ENCODE measurements at regions not wholly inside any gene's neighbourhood (a gene's known extent, or its start where the extent isn't known, plus 50 kb on each side); places are given as distances from the start of the nearest gene placed in this dataset.

DNA sequence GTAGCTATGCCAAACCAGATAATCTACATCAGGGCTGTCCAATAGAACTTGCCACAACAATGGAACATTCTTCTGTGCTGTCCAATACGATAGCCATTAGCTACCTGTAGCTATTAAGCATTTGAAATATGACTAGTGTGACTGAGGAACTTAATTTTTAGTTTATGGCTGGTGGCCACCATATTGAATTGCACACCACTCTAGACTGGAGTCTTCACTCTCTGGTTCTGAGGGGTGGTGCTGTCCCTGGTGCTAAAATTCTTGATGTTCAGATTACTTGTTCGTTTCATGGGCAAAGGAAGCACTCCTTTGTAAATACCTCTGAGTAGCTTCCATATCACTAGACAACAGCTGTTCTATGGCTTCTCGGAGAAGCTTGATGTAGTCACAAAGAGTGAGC, 296.6 kb downstream of the NPIPA8 start:
- CTCF ChIA-PET (ENCODE audit: unreplicated experiment): no interaction called here
- intact Hi-C loops (cut with micrococcal nuclease; ENCODE audit: unreplicated experiment): no loop called here
- Histone ChIP-seq H3K36me3 (ENCODE audit: insufficient read depth, low read length) (no peaks in the 10 kb centered on the region), H3K9me3 (ENCODE audit: low read length) (no peaks in the 10 kb centered on the region), H3K79me2 (ENCODE audit: insufficient read depth, low read depth, low read length) (no peaks in the 10 kb centered on the region), H2AFZ (ENCODE audit: low read length) (no peak overlapping the region), H3K27ac (ENCODE audit: low read depth, low read length, poor library complexity, severe bottlenecking) (no peak overlapping the region), H4K20me1 (ENCODE audit: insufficient read depth, low read length) (no peaks in the 10 kb centered on the region), H3K4me1 (ENCODE audit: insufficient read depth, low read length, poor library complexity, severe bottlenecking) (no peaks in the 10 kb centered on the region), H3K4me3 (ENCODE audit: low read depth, low read length, poor library complexity, severe bottlenecking) (no peak overlapping the region), H3K4me2 (ENCODE audit: low read length) (no peak overlapping the region), H3K9me2 (ENCODE audit: insufficient read depth, low read length) (no peaks in the 10 kb centered on the region)
- POLR2A ChIA-PET: interaction anchor here (1.2 kb wide), 1 partner anchor 11 kb away, joined by 4 read pairs; no protein-coding TSS in a partner anchor
- DNase-seq (ENCODE audit: low spot score): no peak
- TF ChIP-seq EZH2phosphoT487 (IDR thresholded peaks at IDR 0.05; ENCODE audit: borderline replicate concordance, low read depth, low read length) (no peak), CTCF (conservative IDR thresholded peaks at IDR 0.05; ENCODE audit: low read length) (no peak)
- BruUV-seq (replicated peaks): no TSS peak

GRCh38 chr16:18037051-18037450, 299.5 kb downstream of the NPIPA8 start:
- H3K4me1 ChIP-seq (ENCODE audit: insufficient read depth, low read length, poor library complexity, severe bottlenecking): no peaks in the 10 kb centered on the region
- ChIA-PET CTCF (ENCODE audit: unreplicated experiment) (no interaction called here), POLR2A (no interaction called here)
- H3K4me3 ChIP-seq (ENCODE audit: low read depth, low read length, poor library complexity, severe bottlenecking): no peak overlapping the region
- no peaks in the 10 kb centered on the region for H3K36me3 ChIP-seq (ENCODE audit: insufficient read depth, low read length)
- H2AFZ ChIP-seq (ENCODE audit: low read length): no peak overlapping the region
- no peak overlapping the region for H3K27ac ChIP-seq (ENCODE audit: low read depth, low read length, poor library complexity, severe bottlenecking)
- intact Hi-C loops (cut with micrococcal nuclease; ENCODE audit: unreplicated experiment): no loop called here
- H3K79me2 ChIP-seq (ENCODE audit: insufficient read depth, low read depth, low read length): no peaks in the 10 kb centered on the region
- TF ChIP-seq EZH2phosphoT487 (IDR thresholded peaks at IDR 0.05; ENCODE audit: borderline replicate concordance, low read depth, low read length) (no peak), CTCF (conservative IDR thresholded peaks at IDR 0.05; ENCODE audit: low read length) (no peak)
- no TSS peak for BruUV-seq (replicated peaks)
- H4K20me1 ChIP-seq (ENCODE audit: insufficient read depth, low read length): no peaks in the 10 kb centered on the region
- no peak for DNase-seq (ENCODE audit: low spot score)
- H3K9me2 ChIP-seq (ENCODE audit: insufficient read depth, low read length): no peaks in the 10 kb centered on the region
- no peaks in the 10 kb centered on the region for H3K9me3 ChIP-seq (ENCODE audit: low read length)
- H3K4me2 ChIP-seq (ENCODE audit: low read length): no peak overlapping the region

- CTCF ChIA-PET (ENCODE audit: unreplicated experiment): no interaction called here
- Histone ChIP-seq H3K9me2 (ENCODE audit: insufficient read depth, low read length) (no peaks in the 10 kb centered on the region), H3K4me1 (ENCODE audit: insufficient read depth, low read length, poor library complexity, severe bottlenecking) (no peaks in the 10 kb centered on the region), H3K4me3 (ENCODE audit: low read depth, low read length, poor library complexity, severe bottlenecking) (no peak overlapping the region), H3K9me3 (ENCODE audit: low read length) (no peaks in the 10 kb centered on the region), H3K4me2 (ENCODE audit: low read length) (no peak overlapping the region), H2AFZ (ENCODE audit: low read length) (no peak overlapping the region), H3K36me3 (ENCODE audit: insufficient read depth, low read length) (no peaks in the 10 kb centered on the region), H4K20me1 (ENCODE audit: insufficient read depth, low read length) (no peaks in the 10 kb centered on the region), H3K27ac (ENCODE audit: low read depth, low read length, poor library complexity, severe bottlenecking) (no peak overlapping the region), H3K79me2 (ENCODE audit: insufficient read depth, low read depth, low read length) (no peaks in the 10 kb centered on the region)
- no peak for TF ChIP-seq CTCF (conservative IDR thresholded peaks at IDR 0.05; ENCODE audit: low read length)
- no peak for TF ChIP-seq EZH2phosphoT487 (IDR thresholded peaks at IDR 0.05; ENCODE audit: borderline replicate concordance, low read depth, low read length)
- POLR2A ChIA-PET: no interaction called here
- no TSS peak for BruUV-seq (replicated peaks)
- intact Hi-C loops (cut with micrococcal nuclease; ENCODE audit: unreplicated experiment): no loop called here
- DNase-seq (ENCODE audit: low spot score): no peak
Observed at GRCh38 chr16:18024611-18025010, 311.9 kb downstream of the NPIPA8 start.
